HG03565 (cell line): ENCODE measurements at regions not wholly inside any gene's neighbourhood (a gene's known extent, or its start where the extent isn't known, plus 50 kb on each side); places are given as distances from the start of the nearest gene placed in this dataset.

Experiments used
- ATAC-seq: cut with Tn5 transposase; IDR thresholded peaks from one replicate; pipeline ENCODE4 v1.9.1; 2021; ENCODE audit warnings: mild to moderate bottlenecking, moderate library complexity; ENCODE audit not compliant: unreplicated experiment

GRCh38 chr15:91549581-91549980 lies 303.9 kb upstream of the SLCO3A1 start:
- ATAC-seq = no peak

GRCh38 chr15:91552555-91552954 lies 301.0 kb upstream of the SLCO3A1 start:
- no peak for ATAC-seq

GRCh38 chr15:91553196-91553854 lies 300.2 kb upstream of the SLCO3A1 start:
- no peak for ATAC-seq

- ATAC-seq = no peak
These were observed 298.2 kb upstream of the SLCO3A1 start for GRCh38 chr15:91555312-91555711.

- no peak for ATAC-seq
These were observed 296.6 kb upstream of the SLCO3A1 start for GRCh38 chr15:91556926-91557325.

DNA sequence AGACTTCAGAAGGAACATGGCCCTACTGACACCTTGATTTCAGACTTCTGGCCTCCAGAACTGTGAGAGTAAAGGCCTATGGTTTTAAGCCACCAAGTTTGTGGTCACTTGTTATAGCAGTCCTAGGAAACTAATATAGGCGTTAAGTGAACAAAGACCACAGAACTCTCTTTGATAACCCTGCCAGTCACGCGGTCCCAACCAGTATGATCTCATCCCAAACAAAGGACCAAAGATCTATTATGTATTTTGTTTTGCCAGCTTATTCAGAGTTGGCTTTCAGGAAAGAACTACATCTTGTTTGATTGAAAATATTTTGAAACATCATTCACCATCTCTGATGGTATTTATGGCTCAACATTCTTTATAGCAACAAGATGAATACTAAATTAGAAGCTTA lies 294.4 kb upstream of the SLCO3A1 start:
- ATAC-seq = no peak

GRCh38 chr15:91561371-91562100 lies 292.0 kb upstream of the SLCO3A1 start:
- no peak for ATAC-seq

- ATAC-seq = no peak
These were observed 290.8 kb upstream of the SLCO3A1 start for GRCh38 chr15:91562698-91563097.

DNA sequence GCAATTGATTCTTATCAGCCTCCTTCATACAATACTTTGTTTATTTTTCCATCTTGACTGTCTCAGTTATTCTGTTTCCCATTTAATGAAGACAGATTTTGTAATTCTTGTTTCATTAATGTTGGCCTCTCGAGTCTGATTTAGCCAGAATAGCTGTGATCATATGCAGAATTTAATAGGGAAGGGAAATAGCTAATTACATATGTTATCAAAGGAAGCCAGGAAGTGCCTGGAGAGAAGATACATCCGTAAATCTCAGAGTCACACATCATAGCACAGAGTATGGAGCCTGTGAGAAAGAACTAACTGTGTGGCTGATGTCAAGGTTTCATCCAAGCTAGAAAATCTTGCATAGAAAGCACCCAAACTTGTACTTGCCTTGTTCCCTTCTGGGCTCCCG lies 288.9 kb upstream of the SLCO3A1 start:
- ATAC-seq = no peak

- no peak for ATAC-seq
These were observed 287.4 kb upstream of the SLCO3A1 start for GRCh38 chr15:91566141-91566540.

DNA sequence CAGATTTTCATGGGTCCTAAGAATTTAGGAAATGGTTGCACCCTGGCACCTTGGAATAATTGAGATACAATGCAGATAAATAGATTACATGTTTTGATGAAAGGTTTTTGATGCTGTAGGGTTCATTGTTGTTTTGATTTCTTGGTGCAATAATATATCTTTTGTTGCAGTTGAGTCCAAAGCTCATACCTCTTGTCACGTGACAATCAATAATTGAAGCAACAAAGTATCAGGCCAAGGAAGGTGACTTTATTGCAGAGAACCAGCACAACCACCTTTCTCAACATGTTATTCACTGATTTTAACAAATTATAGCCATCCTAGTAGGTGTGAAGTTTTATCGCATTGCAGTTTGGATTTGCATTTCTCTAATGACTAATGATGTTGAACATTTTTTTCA lies 285.5 kb upstream of the SLCO3A1 start:
- ATAC-seq = no peak

- ATAC-seq = no peak
These were observed 281.4 kb upstream of the SLCO3A1 start for GRCh38 chr15:91572110-91572509.

DNA sequence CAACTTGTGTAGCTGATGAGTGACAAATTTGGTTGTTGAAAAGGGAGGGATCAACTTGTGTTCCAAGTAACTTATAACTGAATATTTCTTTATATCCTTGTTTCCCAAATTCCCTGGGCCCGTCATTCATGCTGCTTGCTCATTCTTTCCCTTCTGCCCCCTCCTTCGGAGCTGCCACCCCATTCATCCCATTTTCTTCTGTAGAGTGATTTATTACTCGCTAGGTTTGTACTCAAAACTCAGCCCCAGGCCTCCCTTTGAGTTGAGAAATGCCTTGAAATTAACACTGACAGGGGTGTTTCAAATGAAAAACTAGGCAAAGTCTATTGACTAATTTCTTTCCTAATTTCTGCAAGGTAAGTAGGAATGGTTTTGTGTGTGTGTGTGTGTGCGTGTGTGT lies 277.4 kb upstream of the SLCO3A1 start:
- ATAC-seq = no peak

GRCh38 chr15:91578511-91578910 lies 275.0 kb upstream of the SLCO3A1 start:
- ATAC-seq = no peak

GRCh38 chr15:91584895-91585294 lies 268.6 kb upstream of the SLCO3A1 start:
- ATAC-seq = no peak

DNA sequence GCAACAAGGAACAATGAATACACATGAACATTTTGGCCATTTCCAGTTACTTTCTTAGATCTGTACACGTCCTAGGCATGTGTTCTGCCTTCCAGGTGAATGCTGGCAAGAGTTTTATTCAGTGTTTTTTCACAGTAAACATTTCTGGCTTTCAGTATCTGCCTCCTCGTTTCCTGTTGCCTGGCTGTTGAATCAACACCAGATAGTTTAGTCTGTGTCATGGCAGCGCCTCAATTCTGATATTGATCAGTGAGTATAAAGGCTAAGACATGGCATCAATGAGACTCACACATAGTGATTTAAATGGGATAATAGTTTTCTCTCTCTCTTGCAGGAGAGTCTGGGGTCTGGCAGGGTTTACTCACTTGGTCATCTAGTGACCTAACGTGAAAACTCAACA lies 266.9 kb upstream of the SLCO3A1 start:
- ATAC-seq = no peak

GRCh38 chr15:91589360-91589759 lies 264.1 kb upstream of the SLCO3A1 start:
- no peak for ATAC-seq

DNA sequence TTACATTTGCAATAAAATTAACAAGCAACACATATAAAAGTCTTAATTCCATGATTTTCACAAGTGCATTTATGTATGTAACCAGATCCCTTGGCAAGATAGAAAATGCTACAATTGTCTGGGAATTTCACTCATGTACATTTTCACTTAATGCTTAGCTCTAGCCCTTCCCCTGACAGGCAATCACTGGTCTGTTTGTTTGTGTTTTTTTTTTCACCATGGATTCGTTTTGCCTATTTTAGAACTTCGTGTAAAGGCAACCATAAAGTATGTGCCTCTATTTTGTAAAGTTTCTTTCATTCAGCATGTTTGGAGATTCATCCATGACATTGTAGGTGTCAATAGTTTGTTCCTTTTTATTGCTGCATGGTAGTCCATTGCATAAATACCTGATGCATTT lies 260.9 kb upstream of the SLCO3A1 start:
- no peak for ATAC-seq

- no peak for ATAC-seq
These were observed 260.4 kb upstream of the SLCO3A1 start for GRCh38 chr15:91593067-91593466.

DNA sequence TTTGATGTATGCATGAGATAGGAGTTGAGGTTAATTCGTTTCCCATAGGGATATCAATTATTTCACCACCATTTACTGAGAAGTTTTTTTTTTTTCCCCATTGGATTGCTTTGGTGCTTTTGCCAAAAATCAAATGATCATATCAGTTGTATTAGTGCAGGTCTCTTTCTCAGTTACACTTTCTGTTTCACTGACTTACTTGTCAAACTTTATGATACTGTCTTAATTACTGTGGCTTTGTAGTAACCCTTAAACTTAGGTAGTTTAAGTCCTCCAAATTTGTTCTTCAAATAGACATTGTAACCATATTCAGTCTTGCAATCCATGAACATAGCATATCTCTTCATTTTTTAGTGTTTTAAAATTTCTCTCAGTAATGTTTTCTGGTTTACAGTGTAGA lies 259.9 kb upstream of the SLCO3A1 start:
- ATAC-seq = no peak

- ATAC-seq = no peak
These were observed 254.2 kb upstream of the SLCO3A1 start for GRCh38 chr15:91599261-91599660.

DNA sequence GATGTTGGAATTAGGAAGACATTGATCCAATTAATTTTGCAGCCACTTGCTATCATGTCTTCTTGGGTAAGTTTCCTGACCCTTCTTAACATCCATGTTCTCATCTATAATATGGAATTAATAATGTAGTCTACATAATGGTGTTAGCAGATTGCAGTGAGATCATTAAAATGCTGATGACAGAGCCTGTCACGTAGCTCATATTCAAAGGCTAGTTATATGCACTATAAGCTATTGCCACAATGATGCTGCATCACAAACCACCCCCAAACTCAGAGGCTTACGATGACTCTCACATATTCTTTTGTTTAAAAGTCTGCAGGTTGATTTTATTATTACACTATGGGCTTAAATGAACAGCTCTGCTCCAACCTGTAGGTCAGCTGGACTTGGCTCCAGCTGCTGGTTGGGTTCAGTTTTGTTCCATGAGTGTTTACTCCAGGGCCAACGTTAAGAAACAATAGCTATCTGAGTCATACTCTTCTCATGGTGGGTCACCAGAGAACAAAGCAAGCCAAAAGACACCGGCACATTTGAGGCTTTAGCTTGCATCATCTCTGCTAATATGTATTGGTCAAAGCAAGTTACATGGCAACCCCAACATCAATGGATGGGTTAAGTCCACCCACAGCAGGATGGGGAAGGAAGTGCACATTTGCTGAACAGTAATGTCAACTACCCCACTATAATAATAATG lies 250.0 kb upstream of the SLCO3A1 start:
- no peak for ATAC-seq
